HuH-7.5 (cell line): ENCODE measurements at regions not wholly inside any gene's neighbourhood (a gene's known extent, or its start where the extent isn't known, plus 50 kb on each side); places are given as distances from the start of the nearest gene placed in this dataset.
"Not testable (repeated sequence)": the region's sequence is repeated elsewhere in the genome, so short reads cannot be mapped to it uniquely, and the experiment has no call there.

Experiments
- DNase-seq: peaks from one replicate; pipeline ENCODE4 v3.0.0; 2011; ENCODE audit warnings: low spot score

DNA sequence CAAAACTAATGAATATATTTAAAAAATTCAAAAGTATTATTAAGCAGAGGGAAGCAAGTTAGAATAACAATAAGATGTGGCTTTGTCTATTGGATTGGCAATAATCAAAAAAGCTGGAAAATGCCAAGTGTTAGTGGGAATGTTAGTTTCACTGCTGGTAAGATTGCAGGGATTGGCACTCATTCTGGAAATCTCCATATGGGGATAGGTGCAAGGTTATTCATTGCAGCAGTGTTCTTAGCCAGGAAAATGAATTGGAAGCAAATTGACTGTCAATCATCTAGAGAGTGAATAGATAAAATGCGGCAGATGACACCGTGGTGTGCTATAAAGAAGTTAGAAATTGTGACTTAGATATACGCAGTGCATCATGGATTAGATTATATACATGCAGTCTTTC lies 1615.5 kb upstream of the PCDH7 start:
- DNase-seq, result no peak

- no peak for DNase-seq
These were observed 1606.2 kb upstream of the PCDH7 start for GRCh38 chr4:29113960-29114359.

GRCh38 chr4:29117231-29117722 lies 1602.9 kb upstream of the PCDH7 start:
- DNase-seq, result not testable (repeated sequence)

DNA sequence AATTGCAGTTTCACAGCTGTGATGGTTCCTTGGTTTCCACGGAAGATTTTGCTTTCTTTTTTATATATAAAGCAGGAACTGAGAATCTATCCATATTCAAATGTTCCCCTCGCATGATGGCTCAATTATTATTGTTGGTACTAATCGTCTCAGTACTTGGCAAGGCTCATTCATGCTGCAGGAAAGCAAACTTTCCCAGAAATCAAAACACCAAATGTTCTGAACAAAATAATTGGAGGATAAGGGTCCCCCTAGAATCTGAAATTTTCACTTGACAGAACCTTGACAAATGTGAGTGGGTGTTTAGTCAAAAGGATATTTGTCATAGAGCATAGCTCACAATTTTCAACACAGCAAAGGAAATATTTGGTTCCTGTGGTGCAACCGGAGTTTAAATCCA lies 1598.6 kb upstream of the PCDH7 start:
- no peak for DNase-seq

DNA sequence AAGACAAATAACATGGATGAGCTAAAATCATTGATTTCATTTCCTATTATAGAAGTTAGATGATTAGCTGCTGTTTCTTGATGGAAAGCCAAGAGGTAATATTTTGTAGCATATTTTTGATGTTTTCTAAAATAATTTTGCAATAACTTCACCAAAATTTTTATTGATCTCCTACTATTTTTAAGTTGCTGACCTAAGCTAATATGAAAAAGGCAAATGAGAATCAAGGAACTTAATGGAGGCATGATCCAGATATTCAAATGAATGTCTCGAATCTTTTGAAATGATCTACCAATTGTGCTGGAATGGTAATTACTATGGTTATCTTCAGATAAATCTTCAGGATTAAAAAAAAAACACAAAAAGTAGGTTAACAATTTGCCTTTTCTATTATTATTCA lies 1591.4 kb upstream of the PCDH7 start:
- no peak for DNase-seq

GRCh38 chr4:29131304-29131703 lies 1588.9 kb upstream of the PCDH7 start:
- no peak for DNase-seq

DNA sequence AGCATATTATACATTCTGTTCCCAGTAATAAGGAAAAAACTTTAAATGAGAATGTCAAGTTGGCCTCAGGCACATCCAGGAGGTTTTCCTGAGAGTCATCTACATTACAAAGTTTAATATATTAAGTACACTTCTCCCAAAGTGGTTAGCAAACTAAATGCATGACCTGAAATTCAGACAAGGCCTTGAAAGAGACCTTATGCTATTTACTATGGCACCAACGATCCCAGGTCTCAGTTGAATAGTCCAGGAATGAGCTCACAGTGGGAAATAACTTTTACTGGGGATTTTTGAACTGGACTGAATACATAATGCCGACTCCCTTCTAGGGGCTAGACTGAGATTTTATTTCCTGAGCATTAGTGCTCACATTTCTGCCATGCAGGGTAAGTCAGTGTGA lies 1577.5 kb upstream of the PCDH7 start:
- no peak for DNase-seq

DNA sequence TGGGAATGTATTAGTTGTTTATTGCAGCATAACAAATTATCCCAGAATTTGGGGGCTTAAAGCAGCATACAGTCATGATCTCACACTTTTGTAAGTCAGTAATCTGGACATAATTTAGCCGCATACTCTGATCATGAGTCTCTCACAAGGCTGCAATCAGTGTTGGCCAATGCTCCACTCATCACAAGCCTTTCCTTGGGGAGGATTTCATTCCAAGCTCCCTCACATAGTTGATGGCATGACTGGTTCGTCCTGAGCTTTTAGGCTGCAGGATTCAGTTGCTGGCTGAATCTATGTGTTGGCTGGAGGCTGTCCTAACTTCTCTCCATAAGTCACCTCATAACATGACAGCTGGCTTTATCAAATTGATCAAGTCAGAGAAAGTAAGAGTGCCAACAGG lies 1568.6 kb upstream of the PCDH7 start:
- no peak for DNase-seq

GRCh38 chr4:29153642-29154041 lies 1566.5 kb upstream of the PCDH7 start:
- no peak for DNase-seq

GRCh38 chr4:29175291-29175690 lies 1544.9 kb upstream of the PCDH7 start:
- no peak for DNase-seq

DNA sequence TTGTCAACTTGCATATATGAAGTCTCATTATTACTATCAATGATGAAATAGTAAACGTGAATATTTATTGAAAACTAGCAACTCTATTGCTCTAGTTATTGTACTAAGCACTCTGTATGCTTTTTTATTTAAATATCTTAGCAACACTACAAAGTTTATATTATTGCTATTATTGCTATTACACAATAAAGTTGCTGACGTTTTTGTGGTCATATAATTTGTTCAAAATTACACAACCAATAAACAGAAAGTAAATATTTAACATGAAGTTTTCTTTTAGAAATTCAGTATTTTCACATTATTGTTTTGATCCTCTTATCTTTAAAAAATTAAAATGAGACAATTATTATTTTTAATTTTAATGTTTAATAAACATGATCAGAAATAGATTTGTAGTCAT lies 1521.1 kb upstream of the PCDH7 start:
- no peak for DNase-seq

DNA sequence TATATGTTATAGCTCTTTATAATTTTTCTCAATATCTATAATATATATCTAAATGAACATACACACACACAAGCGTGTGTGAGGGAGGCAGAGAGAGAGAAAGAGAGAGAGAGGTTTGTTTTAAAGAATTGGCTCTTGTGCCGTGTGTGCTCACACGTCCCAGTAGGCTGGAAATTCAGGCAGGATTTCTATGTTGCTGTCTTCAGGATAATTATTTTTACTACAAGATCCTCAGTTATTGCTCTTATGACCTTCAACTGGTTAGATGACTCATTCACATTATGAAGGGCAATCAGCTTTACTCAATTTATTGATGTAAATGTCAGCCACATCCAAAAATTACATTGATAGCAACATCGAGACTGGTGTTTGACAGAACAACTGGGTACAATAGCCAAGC lies 1520.7 kb upstream of the PCDH7 start:
- no peak for DNase-seq

- no peak for DNase-seq
These were observed 1507.1 kb upstream of the PCDH7 start for GRCh38 chr4:29213020-29213419.

DNA sequence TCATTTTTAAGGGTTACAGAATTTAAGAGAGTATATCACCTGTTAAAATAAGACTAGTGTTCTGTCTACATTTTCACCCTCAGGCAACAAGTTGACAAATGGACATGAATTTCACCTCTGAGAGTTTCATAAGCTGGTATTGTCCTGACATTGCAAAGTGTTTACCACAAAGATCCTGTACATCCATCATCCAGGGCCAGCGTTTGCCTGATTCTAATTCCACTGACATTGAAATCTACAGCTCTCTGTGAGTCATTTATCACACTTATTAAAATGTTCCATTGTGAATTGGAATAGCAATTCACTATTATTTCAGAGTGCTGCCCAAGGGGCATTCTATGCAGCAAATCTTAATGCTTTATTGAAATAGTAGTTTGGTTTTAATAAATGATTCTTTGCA lies 1499.4 kb upstream of the PCDH7 start:
- no peak for DNase-seq

DNA sequence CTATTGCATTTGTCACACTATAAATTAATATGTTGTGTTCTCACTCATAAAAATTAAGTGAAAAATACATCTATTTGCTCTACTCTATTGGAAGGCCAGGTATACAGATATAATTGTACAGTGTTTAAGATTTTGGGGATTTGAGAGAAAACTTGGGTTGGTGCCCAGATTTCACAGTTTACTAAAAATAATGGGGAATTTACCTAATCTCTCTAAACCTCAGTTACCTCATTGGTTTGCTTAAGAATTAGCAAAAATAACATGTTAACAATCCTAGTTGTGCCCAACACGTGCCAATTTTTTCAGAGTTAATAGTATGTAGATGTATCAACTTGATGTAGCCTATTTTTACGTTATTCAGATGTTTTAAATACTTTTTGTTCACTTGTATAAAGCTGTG lies 1495.3 kb upstream of the PCDH7 start:
- no peak for DNase-seq

DNA sequence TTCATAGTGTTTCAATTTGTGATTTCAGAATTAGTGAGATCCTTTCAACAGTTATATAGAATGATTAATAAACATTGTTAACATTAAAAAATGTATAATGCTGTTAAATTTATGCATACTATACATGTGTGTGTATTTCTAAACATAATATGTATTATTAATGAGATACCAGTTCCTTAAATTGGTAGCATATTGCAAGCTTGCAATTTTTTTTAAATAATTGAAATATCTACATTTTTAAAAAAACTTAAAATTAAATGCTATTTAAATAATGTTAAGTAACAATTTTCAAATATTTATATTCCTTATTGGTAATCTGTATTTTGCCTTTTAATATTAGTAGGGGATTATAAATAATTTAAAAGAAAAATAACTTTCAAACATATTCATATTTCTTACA lies 1479.5 kb upstream of the PCDH7 start:
- no peak for DNase-seq

GRCh38 chr4:29243054-29243453 lies 1477.1 kb upstream of the PCDH7 start:
- DNase-seq, result no peak

- DNase-seq, result no peak
These were observed 1476.3 kb upstream of the PCDH7 start for GRCh38 chr4:29243851-29244250.

DNA sequence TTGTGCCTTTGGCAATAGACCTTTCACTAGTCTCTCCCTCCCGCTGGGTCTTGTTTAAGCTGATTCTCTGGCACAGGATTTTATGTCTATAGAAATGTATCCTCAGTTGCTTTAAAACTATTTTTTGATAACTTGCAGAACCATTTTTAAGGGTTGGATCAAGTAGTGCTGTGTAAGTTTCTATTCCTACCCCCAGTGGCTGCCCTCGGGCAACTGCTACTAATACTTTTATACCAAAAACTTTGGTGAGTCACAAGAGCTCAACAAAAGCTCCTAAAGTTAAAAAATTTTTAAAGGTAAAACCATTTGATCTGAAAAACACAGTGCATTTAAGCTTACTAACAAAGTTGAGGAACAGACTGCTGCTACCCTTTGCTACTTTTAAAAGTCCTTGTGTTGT lies 1460.6 kb upstream of the PCDH7 start:
- no peak for DNase-seq

- no peak for DNase-seq
These were observed 1457.2 kb upstream of the PCDH7 start for GRCh38 chr4:29262986-29263385.

GRCh38 chr4:29276150-29276549 lies 1444.0 kb upstream of the PCDH7 start:
- DNase-seq, result no peak

DNA sequence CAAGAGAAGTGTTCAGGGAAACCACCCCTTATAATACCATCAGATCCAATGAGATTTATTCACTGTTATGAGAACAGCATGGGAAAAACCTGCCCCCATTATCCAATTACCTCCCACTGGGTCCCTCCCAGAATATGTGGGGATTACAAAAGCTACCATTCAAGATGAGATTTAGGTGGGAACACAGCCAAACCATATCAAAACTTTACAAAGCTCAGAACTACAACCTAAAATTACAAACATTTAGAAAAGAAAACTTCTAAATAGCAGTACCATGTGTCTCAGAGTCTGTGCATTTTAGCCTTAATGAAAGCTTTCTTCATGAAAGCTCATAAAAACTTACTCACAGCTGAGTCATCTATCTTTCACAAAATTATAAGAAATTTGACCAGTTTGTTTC lies 1442.8 kb upstream of the PCDH7 start:
- DNase-seq, result no peak

GRCh38 chr4:29278585-29278984 lies 1441.6 kb upstream of the PCDH7 start:
- no peak for DNase-seq

GRCh38 chr4:29289118-29289517 lies 1431.1 kb upstream of the PCDH7 start:
- DNase-seq, result no peak

DNA sequence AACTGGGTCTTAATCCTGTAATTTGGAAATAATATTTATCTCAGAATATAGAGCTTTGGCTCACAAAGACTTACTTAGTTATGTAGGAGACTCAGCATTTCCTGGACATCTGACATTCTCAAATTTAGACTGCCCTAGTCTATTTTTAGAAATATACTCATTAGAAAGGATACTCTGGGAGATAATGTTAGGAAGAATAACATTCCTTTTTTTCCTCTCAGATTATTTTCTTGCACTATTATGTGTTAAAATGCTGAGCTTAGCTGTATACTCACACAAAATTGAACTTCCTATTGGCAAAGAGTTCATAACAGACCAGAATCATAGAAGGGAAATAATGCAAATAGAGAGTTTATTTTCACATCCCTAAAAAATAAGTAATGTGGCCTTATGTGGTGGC lies 1424.9 kb upstream of the PCDH7 start:
- DNase-seq, result no peak
